Fibroblast of lung (primary cell): ENCODE measurements at regions not wholly inside any gene's neighbourhood (a gene's known extent, or its start where the extent isn't known, plus 50 kb on each side); places are given as distances from the start of the nearest gene placed in this dataset.

Source experiments
- DNase-seq, 2 donors: peaks; one replicate each; pipeline versions ENCODE4 v3.0.0 to v3.0.0-alpha.2; 2010; ENCODE audit warnings: low read depth in 2 of 2
- H2AFZ ChIP-seq: 2 replicates; pipeline ENCODE4 v1.5.1; 2012; ENCODE audit warnings: low read length, control low read depth, inconsistent platforms
- H3K27ac ChIP-seq: 2 replicates; pipeline ENCODE4 v1.5.1; 2011; ENCODE audit warnings: low read length, control low read depth; ENCODE audit not compliant: insufficient read depth
- H3K27me3 ChIP-seq: 2 replicates; pipeline ENCODE4 v1.5.1; 2011; ENCODE audit warnings: mild to moderate bottlenecking, low read length; ENCODE audit not compliant: control insufficient read depth, insufficient read depth
- H3K36me3 ChIP-seq: 2 replicates; pipeline ENCODE4 v1.5.1; 2011; ENCODE audit warnings: low read length; ENCODE audit not compliant: control insufficient read depth, insufficient read depth
- H3K4me1 ChIP-seq: 2 replicates; pipeline ENCODE4 v1.5.1; 2011; ENCODE audit warnings: low read length; ENCODE audit not compliant: control insufficient read depth, insufficient read depth; ENCODE audit errors: extremely low read depth
- H3K4me2 ChIP-seq: 2 replicates; pipeline ENCODE4 v1.5.1; 2011; ENCODE audit warnings: low read length, control low read depth; ENCODE audit not compliant: insufficient read depth; ENCODE audit errors: extremely low read depth
- H3K4me3 ChIP-seq, 4 experiments: fragments of 200-600 bp in 1 of 4; sonication (generic) in 1 of 4; replicated peaks in 1 of 4; 2 replicates each; pipeline ENCODE4 v1.5.1; 2011 to 2016; ENCODE audit warnings: low read length in 4 of 4, low read depth in 3 of 4, mild to moderate bottlenecking in 3 of 4, control low read depth in 2 of 4, inconsistent platforms in 1 of 4, mixed read lengths in 1 of 4; ENCODE audit not compliant: insufficient read depth in 1 of 4; ENCODE audit errors: control extremely low read depth in 1 of 4
- H3K79me2 ChIP-seq: 2 replicates; pipeline ENCODE4 v1.5.1; 2012; ENCODE audit warnings: mild to moderate bottlenecking, low read length, inconsistent platforms; ENCODE audit not compliant: control insufficient read depth, insufficient read depth
- H3K9ac ChIP-seq: 2 replicates; pipeline ENCODE4 v1.5.1; 2011; ENCODE audit warnings: mild to moderate bottlenecking, low read length, control low read depth; ENCODE audit not compliant: insufficient read depth
- H3K9me3 ChIP-seq: 2 replicates; pipeline ENCODE4 v1.5.1; 2012; ENCODE audit warnings: low read depth, low read length; ENCODE audit not compliant: control insufficient read depth, insufficient read depth
- H4K20me1 ChIP-seq: 2 replicates; pipeline ENCODE4 v1.5.1; 2011; ENCODE audit warnings: low read length; ENCODE audit not compliant: control insufficient read depth, insufficient read depth; ENCODE audit errors: extremely low read depth
- EZH2 ChIP-seq: IDR thresholded peaks from 2 replicates; pipeline ENCODE4 v1.5.1; 2012; ENCODE audit warnings: low read length, control low read depth, mild to moderate bottlenecking; ENCODE audit errors: missing control alignments
- TF ChIP-seq, protein P1 (sequence below), 2 donors: IDR thresholded peaks in 1 of 2; conservative IDR thresholded peaks in 1 of 2; 1 replicate in 1 of 2; 2 replicates in 1 of 2; pipeline ENCODE4 v1.5.1; 2011 to 2012; ENCODE audit warnings: low read length in 2 of 2, control low read depth in 1 of 2, inconsistent platforms in 1 of 2, low read depth in 1 of 2, mild to moderate bottlenecking in 1 of 2

DNA sequence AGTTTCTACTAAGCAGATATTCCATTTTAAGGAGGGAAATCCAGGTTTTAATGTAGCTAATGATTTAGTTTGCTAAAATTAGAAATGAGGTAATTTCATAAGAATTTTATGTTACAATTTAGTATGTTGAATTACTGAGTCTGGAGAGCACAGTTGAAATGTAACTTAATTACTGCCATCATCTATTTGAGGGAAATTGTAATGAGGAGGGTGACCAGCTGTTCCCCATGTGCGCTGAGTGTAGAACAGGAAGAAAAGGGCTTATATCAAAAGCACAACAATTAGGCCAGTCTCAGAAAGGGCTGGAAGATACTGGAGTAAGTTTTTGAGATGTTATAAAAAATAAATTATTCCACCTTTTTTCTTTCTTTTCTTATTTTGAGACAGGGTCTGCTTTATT lies 735.1 kb upstream of the GOT2 start:
- DNase-seq: no peak

DNA sequence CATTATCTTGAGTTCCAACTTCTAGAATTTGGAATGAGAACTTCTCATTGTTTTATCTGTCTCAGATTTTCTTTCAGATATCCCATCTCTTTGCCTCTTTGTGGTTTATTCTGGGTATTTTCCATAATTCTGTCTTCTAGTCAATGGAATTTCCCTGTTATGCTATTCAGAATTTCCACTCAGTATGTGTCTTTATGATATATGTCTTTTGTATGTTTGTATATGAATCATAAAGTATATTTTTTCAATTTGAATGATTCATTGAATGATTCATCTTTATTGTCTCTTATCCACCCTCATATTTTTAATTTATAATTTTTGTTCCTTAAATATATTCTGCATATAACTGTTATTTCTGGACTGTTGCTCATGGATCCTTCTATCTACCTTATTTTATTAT lies 729.7 kb upstream of the GOT2 start:
- H3K79me2 ChIP-seq: no peaks in the 10 kb centered on the region
- no peaks in the 10 kb centered on the region for H3K4me1 ChIP-seq
- no peak overlapping the region for H2AFZ ChIP-seq
- H3K27ac ChIP-seq: no peak overlapping the region
- no peaks in the 10 kb centered on the region for H4K20me1 ChIP-seq
- H3K36me3 ChIP-seq: no peaks in the 10 kb centered on the region
- TF ChIP-seq EZH2: no peak
- TF ChIP-seq, protein P1, sequence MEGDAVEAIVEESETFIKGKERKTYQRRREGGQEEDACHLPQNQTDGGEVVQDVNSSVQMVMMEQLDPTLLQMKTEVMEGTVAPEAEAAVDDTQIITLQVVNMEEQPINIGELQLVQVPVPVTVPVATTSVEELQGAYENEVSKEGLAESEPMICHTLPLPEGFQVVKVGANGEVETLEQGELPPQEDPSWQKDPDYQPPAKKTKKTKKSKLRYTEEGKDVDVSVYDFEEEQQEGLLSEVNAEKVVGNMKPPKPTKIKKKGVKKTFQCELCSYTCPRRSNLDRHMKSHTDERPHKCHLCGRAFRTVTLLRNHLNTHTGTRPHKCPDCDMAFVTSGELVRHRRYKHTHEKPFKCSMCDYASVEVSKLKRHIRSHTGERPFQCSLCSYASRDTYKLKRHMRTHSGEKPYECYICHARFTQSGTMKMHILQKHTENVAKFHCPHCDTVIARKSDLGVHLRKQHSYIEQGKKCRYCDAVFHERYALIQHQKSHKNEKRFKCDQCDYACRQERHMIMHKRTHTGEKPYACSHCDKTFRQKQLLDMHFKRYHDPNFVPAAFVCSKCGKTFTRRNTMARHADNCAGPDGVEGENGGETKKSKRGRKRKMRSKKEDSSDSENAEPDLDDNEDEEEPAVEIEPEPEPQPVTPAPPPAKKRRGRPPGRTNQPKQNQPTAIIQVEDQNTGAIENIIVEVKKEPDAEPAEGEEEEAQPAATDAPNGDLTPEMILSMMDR (conservative IDR thresholded peaks at IDR 0.05 in 1 of 2, IDR thresholded peaks at IDR 0.05 in 1 of 2; ENCODE audit: low read depth in 1 of 2, low read length in 2 of 2): no peak
- DNase-seq: peak; percentile 29 to 49
- no peak overlapping the region for H3K4me2 ChIP-seq
- no peak overlapping the region for H3K9ac ChIP-seq
- no peaks in the 10 kb centered on the region for H3K27me3 ChIP-seq
- no peaks in the 10 kb centered on the region for H3K9me3 ChIP-seq
- no peak overlapping the region for H3K4me3 ChIP-seq

More for the DNA sequence above, 735.1 kb upstream of the GOT2 start:
- Histone ChIP-seq H3K27me3 (no peaks in the 10 kb centered on the region), H3K36me3 (no peaks in the 10 kb centered on the region), H3K4me3 (no peak overlapping the region), H3K9me3 (no peaks in the 10 kb centered on the region), H3K27ac (no peak overlapping the region), H3K4me2 (no peak overlapping the region), H3K9ac (no peak overlapping the region), H2AFZ (no peak overlapping the region), H3K79me2 (no peaks in the 10 kb centered on the region), H4K20me1 (no peaks in the 10 kb centered on the region), H3K4me1 (no peaks in the 10 kb centered on the region)
- no peak for TF ChIP-seq EZH2
- TF ChIP-seq, protein P1 (conservative IDR thresholded peaks at IDR 0.05 in 1 of 2, IDR thresholded peaks at IDR 0.05 in 1 of 2; ENCODE audit: low read depth in 1 of 2, low read length in 2 of 2): no peak

DNA sequence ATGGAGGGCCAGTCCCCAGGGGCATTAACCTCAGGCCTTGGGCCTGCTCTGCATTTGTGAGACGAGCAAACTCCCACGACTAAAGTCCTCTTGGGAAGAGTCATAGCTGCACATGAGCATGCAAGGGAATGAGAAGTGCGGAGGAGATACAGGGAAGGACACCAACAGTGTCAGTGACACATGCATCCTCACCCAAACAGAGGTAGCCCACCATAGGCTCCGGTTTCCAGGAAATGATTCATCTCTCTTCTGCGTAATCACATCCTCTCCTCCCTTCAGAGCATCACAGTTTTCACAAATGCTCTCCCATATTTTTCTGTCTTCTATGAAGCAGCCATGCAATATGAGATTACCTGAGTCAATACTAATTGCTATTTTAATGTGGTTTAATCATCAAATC lies 725.7 kb upstream of the GOT2 start:
- Histone ChIP-seq H3K27ac (no peak overlapping the region), H2AFZ (no peak overlapping the region), H3K36me3 (no peaks in the 10 kb centered on the region), H4K20me1 (no peaks in the 10 kb centered on the region), H3K4me1 (no peaks in the 10 kb centered on the region), H3K9me3 (no peaks in the 10 kb centered on the region), H3K27me3 (no peaks in the 10 kb centered on the region), H3K79me2 (no peaks in the 10 kb centered on the region), H3K4me3 (no peak overlapping the region), H3K9ac (no peak overlapping the region), H3K4me2 (no peak overlapping the region)
- peak; percentile 14 to 41 for DNase-seq
- no peak for TF ChIP-seq EZH2
- TF ChIP-seq, protein P1 (conservative IDR thresholded peaks at IDR 0.05 in 1 of 2, IDR thresholded peaks at IDR 0.05 in 1 of 2; ENCODE audit: low read depth in 1 of 2, low read length in 2 of 2): no peak
